SK-N-SH treated with all-trans-retinoic acid at 6 μM for 48 hours (cell line): ENCODE measurements at regions not wholly inside any gene's neighbourhood (a gene's known extent, or its start where the extent isn't known, plus 50 kb on each side); places are given as distances from the start of the nearest gene placed in this dataset.

Experiments used
- RARB ChIP-seq: fragments of 250-450 bp; sonication (Bioruptor Pico); IDR thresholded peaks from 2 replicates; pipeline ENCODE4 v1.8.0; 2021; ENCODE audit warnings: mild to moderate bottlenecking, moderate library complexity
- TF ChIP-seq, protein P1 (sequence below): fragments of 250-450 bp; sonication (Bioruptor Pico); IDR thresholded peaks from 2 replicates; pipeline ENCODE4 v1.8.0; 2020; ENCODE audit warnings: mild to moderate bottlenecking, moderate library complexity, borderline replicate concordance

- TF ChIP-seq, protein P1, sequence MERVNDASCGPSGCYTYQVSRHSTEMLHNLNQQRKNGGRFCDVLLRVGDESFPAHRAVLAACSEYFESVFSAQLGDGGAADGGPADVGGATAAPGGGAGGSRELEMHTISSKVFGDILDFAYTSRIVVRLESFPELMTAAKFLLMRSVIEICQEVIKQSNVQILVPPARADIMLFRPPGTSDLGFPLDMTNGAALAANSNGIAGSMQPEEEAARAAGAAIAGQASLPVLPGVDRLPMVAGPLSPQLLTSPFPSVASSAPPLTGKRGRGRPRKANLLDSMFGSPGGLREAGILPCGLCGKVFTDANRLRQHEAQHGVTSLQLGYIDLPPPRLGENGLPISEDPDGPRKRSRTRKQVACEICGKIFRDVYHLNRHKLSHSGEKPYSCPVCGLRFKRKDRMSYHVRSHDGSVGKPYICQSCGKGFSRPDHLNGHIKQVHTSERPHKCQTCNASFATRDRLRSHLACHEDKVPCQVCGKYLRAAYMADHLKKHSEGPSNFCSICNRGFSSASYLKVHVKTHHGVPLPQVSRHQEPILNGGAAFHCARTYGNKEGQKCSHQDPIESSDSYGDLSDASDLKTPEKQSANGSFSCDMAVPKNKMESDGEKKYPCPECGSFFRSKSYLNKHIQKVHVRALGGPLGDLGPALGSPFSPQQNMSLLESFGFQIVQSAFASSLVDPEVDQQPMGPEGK (CRISPR knock-in tag), result no peak
- TF ChIP-seq RARB, result no peak
Measured at GRCh38 chr9:82606492-82607382, 456.2 kb downstream of the RASEF start.
